ENCODE measurements at regions not wholly inside any gene's neighbourhood (a gene's known extent, or its start where the extent isn't known, plus 50 kb on each side); places are given as distances from the start of the nearest gene placed in this dataset.

- no peak for DNase-seq
Observed at GRCh38 chrX:43586830-43587229, 69.3 kb upstream of the MAOA start.

- no peak for DNase-seq
Observed at GRCh38 chrX:43589735-43590134, 66.4 kb upstream of the MAOA start.

- DNase-seq, result no peak
Observed at GRCh38 chrX:43590150-43590549, 65.9 kb upstream of the MAOA start.

GRCh38 chrX:43592597-43592996, 63.5 kb upstream of the MAOA start:
- DNase-seq, result no peak

GRCh38 chrX:43595931-43596330, 60.2 kb upstream of the MAOA start:
- no peak for DNase-seq

- no peak for DNase-seq
Observed at GRCh38 chrX:43604753-43605152, 51.3 kb upstream of the MAOA start.

GRCh38 chrX:43605351-43605750, 50.7 kb upstream of the MAOA start:
- no peak for DNase-seq
